ENCODE measurements at regions not wholly inside any gene's neighbourhood (a gene's known extent, or its start where the extent isn't known, plus 50 kb on each side); places are given as distances from the start of the nearest gene placed in this dataset.

DNA sequence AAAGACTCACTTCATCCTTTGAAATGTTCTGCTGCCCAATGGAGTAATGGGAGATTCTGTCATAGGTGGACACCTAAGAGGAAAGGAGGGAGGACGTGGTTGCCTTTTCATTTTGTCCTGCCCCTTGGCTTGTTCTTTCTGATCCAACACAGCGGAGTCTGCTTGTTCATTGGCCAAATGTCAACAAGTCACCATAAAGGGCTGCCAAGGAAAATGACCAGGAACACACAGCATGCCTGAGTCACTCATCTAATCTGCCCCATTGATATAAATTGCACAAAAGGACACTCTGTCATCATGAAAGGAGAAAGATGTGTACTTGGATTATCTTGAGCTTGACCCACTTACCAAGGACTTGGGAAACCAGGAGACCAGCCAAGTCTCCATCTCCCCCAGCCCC lies 422.9 kb downstream of the SETD4 start:
- H3K27ac ChIP-seq: no peak overlapping the region
- WGBS, 2 experiments (ENCODE audit: low coverage in 1 of 2, low lambda C conversion rate in 2 of 2, missing lambda C conversion rate in 2 of 2): 18 to 22% methylated on average over 2 of the region's 2 CpGs
- no peaks in the 10 kb centered on the region for H3K79me2 ChIP-seq (ENCODE audit: insufficient read depth)
- H3K9me3 ChIP-seq (ENCODE audit: low read depth): no peaks in the 10 kb centered on the region
- peaks cover 51% of the 10 kb centered on the region for H3K4me1 ChIP-seq (ENCODE audit: insufficient read depth)
- DNase-seq: peak; percentile 86
- H3F3A ChIP-seq (ENCODE audit: insufficient read depth): peaks cover 55% of the 10 kb centered on the region
- no peaks in the 10 kb centered on the region for H3K36me3 ChIP-seq (ENCODE audit: low read depth)
- H3K4me2 ChIP-seq (ENCODE audit: unreplicated experiment): peak overlapping the region; percentile 37
- TF ChIP-seq EZH2 (IDR thresholded peaks at IDR 0.05; ENCODE audit: insufficient read depth, poor library complexity, severe bottlenecking): no peak
- TF ChIP-seq EZH2phosphoT487 (IDR thresholded peaks at IDR 0.05; ENCODE audit: insufficient read depth, low read depth): no peak
- H3K4me3 ChIP-seq: no peak overlapping the region
- H4K20me1 ChIP-seq (ENCODE audit: insufficient read depth): no peaks in the 10 kb centered on the region
- in situ Hi-C loops (cut with MboI): no loop called here
- H2AFZ ChIP-seq: no peak overlapping the region
- H3K9me2 ChIP-seq (ENCODE audit: insufficient read depth): no peaks in the 10 kb centered on the region
- H3K9ac ChIP-seq: no peak overlapping the region
- no peaks in the 10 kb centered on the region for H3K27me3 ChIP-seq (replicated peaks; ENCODE audit: insufficient read depth)

DNA sequence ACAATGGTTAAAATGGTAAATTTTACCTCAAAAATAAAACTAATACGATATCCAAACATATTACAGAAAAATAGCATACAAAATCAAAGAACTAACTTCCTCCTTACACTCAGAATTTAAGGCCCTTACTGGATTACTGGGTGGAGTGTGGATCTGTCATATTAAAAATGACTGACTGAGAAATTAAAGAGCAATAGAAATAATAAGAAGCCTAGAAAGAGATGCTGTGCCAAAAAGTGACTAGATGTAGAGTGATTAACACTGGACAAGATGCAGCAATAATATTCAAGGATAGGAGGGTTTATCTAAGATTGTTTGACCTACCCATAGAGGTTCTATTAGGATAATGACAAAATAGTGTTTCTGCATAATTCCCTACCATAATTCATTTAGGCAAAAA lies 424.3 kb downstream of the SETD4 start:
- no peak overlapping the region for H2AFZ ChIP-seq
- DNase-seq: peak; percentile 25
- H3K27ac ChIP-seq: peak overlapping the region; percentile 43

DNA sequence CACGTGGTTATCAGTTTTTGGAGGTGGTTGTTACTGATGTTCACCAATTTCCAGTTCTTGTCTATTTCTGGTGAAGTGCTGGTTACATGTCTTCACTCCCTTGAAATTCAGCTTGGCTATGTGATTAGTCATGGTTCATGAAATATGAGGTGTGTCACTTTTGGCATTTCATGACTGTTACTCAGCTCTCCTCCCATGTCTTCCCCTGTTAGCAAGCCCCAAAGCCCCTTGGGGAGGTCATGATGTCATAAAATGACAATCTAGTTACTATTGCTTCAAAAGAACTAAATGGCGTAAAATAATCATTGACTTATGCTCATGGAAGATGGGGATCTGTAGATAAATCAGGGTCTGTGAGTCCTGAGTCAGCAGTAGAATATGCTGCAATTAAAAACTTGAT lies 425.1 kb downstream of the SETD4 start:
- Histone ChIP-seq H3K9me2 (ENCODE audit: insufficient read depth) (no peaks in the 10 kb centered on the region), H3K36me3 (ENCODE audit: low read depth) (no peaks in the 10 kb centered on the region), H3K27me3 (replicated peaks; ENCODE audit: insufficient read depth) (no peaks in the 10 kb centered on the region), H3K9ac (no peak overlapping the region), H3K27ac (peak overlapping the region; percentile 43), H4K20me1 (ENCODE audit: insufficient read depth) (no peaks in the 10 kb centered on the region), H2AFZ (no peak overlapping the region), H3F3A (ENCODE audit: insufficient read depth) (peaks cover 37% of the 10 kb centered on the region), H3K4me1 (ENCODE audit: insufficient read depth) (peaks cover 33% of the 10 kb centered on the region), H3K9me3 (ENCODE audit: low read depth) (no peaks in the 10 kb centered on the region), H3K4me3 (no peak overlapping the region), H3K79me2 (ENCODE audit: insufficient read depth) (no peaks in the 10 kb centered on the region), H3K4me2 (ENCODE audit: unreplicated experiment) (peak overlapping the region; percentile 41)
- in situ Hi-C loops (cut with MboI): no loop called here
- peak; percentile 92 for DNase-seq
- TF ChIP-seq EZH2phosphoT487 (IDR thresholded peaks at IDR 0.05; ENCODE audit: insufficient read depth, low read depth) (no peak), EZH2 (IDR thresholded peaks at IDR 0.05; ENCODE audit: insufficient read depth, poor library complexity, severe bottlenecking) (no peak)
- 3 to 9% methylated on average over 2 of the region's 2 CpGs for WGBS, 2 experiments (ENCODE audit: low coverage in 1 of 2, low lambda C conversion rate in 2 of 2, missing lambda C conversion rate in 2 of 2)

More for the DNA sequence above, 424.3 kb downstream of the SETD4 start:
- TF ChIP-seq EZH2phosphoT487 (IDR thresholded peaks at IDR 0.05; ENCODE audit: insufficient read depth, low read depth): no peak
- TF ChIP-seq EZH2 (IDR thresholded peaks at IDR 0.05; ENCODE audit: insufficient read depth, poor library complexity, severe bottlenecking): no peak
- no peaks in the 10 kb centered on the region for H3K36me3 ChIP-seq (ENCODE audit: low read depth)
- no peaks in the 10 kb centered on the region for H3K27me3 ChIP-seq (replicated peaks; ENCODE audit: insufficient read depth)
- H3K9me2 ChIP-seq (ENCODE audit: insufficient read depth): no peaks in the 10 kb centered on the region
- in situ Hi-C loops (cut with MboI): no loop called here
- 88 to 98% methylated on average over 1 of the region's 1 CpG for WGBS, 2 experiments (ENCODE audit: low coverage in 1 of 2, low lambda C conversion rate in 2 of 2, missing lambda C conversion rate in 2 of 2)
- H3K4me3 ChIP-seq: no peak overlapping the region
- no peak overlapping the region for H3K4me2 ChIP-seq (ENCODE audit: unreplicated experiment)
- no peaks in the 10 kb centered on the region for H3K79me2 ChIP-seq (ENCODE audit: insufficient read depth)
- H3K4me1 ChIP-seq (ENCODE audit: insufficient read depth): peaks cover 41% of the 10 kb centered on the region
- no peaks in the 10 kb centered on the region for H3K9me3 ChIP-seq (ENCODE audit: low read depth)
- H4K20me1 ChIP-seq (ENCODE audit: insufficient read depth): no peaks in the 10 kb centered on the region
- H3K9ac ChIP-seq: no peak overlapping the region
- peaks cover 45% of the 10 kb centered on the region for H3F3A ChIP-seq (ENCODE audit: insufficient read depth)

DNA sequence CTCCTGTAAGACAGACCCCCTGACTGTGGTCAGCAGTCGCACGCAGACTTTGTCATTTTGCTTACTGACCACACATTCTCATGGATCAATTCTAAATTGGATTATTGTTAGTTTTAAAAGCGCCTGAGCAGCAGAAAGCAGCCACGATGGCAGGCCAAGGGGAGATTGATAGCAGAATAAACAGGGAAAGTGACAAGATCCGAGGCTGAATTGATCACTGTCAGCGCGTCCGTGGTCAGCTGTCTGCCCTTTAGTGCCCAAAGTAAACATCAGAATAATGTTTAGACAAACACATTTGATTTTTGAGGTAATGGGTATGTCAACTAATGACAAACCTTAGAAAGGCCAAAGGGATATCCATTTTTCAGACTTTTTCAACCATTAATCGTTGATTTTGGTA lies 426.8 kb downstream of the SETD4 start:
- H3K9ac ChIP-seq: no peak overlapping the region
- no peaks in the 10 kb centered on the region for H4K20me1 ChIP-seq (ENCODE audit: insufficient read depth)
- H3K4me3 ChIP-seq: no peak overlapping the region
- TF ChIP-seq EZH2 (IDR thresholded peaks at IDR 0.05; ENCODE audit: insufficient read depth, poor library complexity, severe bottlenecking) (no peak), EZH2phosphoT487 (IDR thresholded peaks at IDR 0.05; ENCODE audit: insufficient read depth, low read depth) (no peak)
- in situ Hi-C loops (cut with MboI): no loop called here
- no peaks in the 10 kb centered on the region for H3K9me2 ChIP-seq (ENCODE audit: insufficient read depth)
- DNase-seq: no peak
- no peak overlapping the region for H3K27ac ChIP-seq
- no peak overlapping the region for H3K4me2 ChIP-seq (ENCODE audit: unreplicated experiment)
- H3K4me1 ChIP-seq (ENCODE audit: insufficient read depth): peaks cover 31% of the 10 kb centered on the region
- H3K36me3 ChIP-seq (ENCODE audit: low read depth): no peaks in the 10 kb centered on the region
- no peaks in the 10 kb centered on the region for H3K27me3 ChIP-seq (replicated peaks; ENCODE audit: insufficient read depth)
- no peaks in the 10 kb centered on the region for H3K79me2 ChIP-seq (ENCODE audit: insufficient read depth)
- no peaks in the 10 kb centered on the region for H3K9me3 ChIP-seq (ENCODE audit: low read depth)
- H2AFZ ChIP-seq: no peak overlapping the region
- WGBS, 2 experiments (ENCODE audit: low coverage in 1 of 2, low lambda C conversion rate in 2 of 2, missing lambda C conversion rate in 2 of 2): 97 to 98% methylated on average over 9 of the region's 9 CpGs
- peaks cover 33% of the 10 kb centered on the region for H3F3A ChIP-seq (ENCODE audit: insufficient read depth)

DNA sequence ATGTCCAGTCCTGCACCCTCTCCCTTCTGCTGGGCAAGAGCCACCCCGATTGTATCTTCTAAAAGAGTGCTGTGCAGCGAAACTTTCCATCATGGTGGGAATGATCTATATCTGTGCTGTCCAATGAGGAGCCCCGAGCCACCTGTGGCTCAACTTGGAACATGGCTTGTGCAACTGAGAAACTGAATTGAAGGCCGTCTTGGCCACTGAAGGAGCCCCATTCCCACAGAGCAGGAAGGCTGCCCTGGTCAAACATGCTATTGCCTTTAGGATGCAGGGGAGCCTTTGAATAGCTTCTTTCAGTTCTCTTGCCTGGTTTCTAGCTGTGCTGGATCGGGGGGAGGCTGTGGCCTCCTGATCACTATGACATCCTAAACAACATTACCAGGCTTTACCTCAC lies 427.6 kb downstream of the SETD4 start:
- H3K79me2 ChIP-seq (ENCODE audit: insufficient read depth): no peaks in the 10 kb centered on the region
- peaks cover 31% of the 10 kb centered on the region for H3F3A ChIP-seq (ENCODE audit: insufficient read depth)
- H3K36me3 ChIP-seq (ENCODE audit: low read depth): no peaks in the 10 kb centered on the region
- TF ChIP-seq EZH2phosphoT487 (IDR thresholded peaks at IDR 0.05; ENCODE audit: insufficient read depth, low read depth) (no peak), EZH2 (IDR thresholded peaks at IDR 0.05; ENCODE audit: insufficient read depth, poor library complexity, severe bottlenecking) (no peak)
- 93 to 95% methylated on average over 5 of the region's 5 CpGs for WGBS, 2 experiments (ENCODE audit: low coverage in 1 of 2, low lambda C conversion rate in 2 of 2, missing lambda C conversion rate in 2 of 2)
- H3K4me3 ChIP-seq: no peak overlapping the region
- in situ Hi-C loops (cut with MboI): no loop called here
- H4K20me1 ChIP-seq (ENCODE audit: insufficient read depth): no peaks in the 10 kb centered on the region
- no peak overlapping the region for H3K4me2 ChIP-seq (ENCODE audit: unreplicated experiment)
- no peak for DNase-seq
- no peak overlapping the region for H3K9ac ChIP-seq
- H3K9me2 ChIP-seq (ENCODE audit: insufficient read depth): no peaks in the 10 kb centered on the region
- H3K9me3 ChIP-seq (ENCODE audit: low read depth): no peaks in the 10 kb centered on the region
- H3K4me1 ChIP-seq (ENCODE audit: insufficient read depth): peaks cover 32% of the 10 kb centered on the region
- no peak overlapping the region for H3K27ac ChIP-seq
- H2AFZ ChIP-seq: no peak overlapping the region
- no peaks in the 10 kb centered on the region for H3K27me3 ChIP-seq (replicated peaks; ENCODE audit: insufficient read depth)
